ENCODE measurements at regions not wholly inside any gene's neighbourhood (a gene's known extent, or its start where the extent isn't known, plus 50 kb on each side); places are given as distances from the start of the nearest gene placed in this dataset.

- Mint-ChIP-seq H3K27ac (no peak overlapping the region), H3K4me3 (no peak overlapping the region), H3K36me3 (ENCODE audit: low read depth) (no peaks in the 10 kb centered on the region), H3K4me1 (no peaks in the 10 kb centered on the region), H3K27me3 (ENCODE audit: insufficient read depth, low read depth, poor library complexity) (peaks cover 4% of the 10 kb centered on the region), H3K9me3 (peaks cover 6% of the 10 kb centered on the region; the same call in 1 of the 3 replicates)
- Histone ChIP-seq H3K9me2 (ENCODE audit: insufficient read depth) (peaks cover 6% of the 10 kb centered on the region; the same call in 1 of the 2 replicates), H3K4me1 (ENCODE audit: insufficient read depth) (no peaks in the 10 kb centered on the region), H2AFZ (no peak overlapping the region), H3F3A (replicated peaks; ENCODE audit: low read depth) (no peaks in the 10 kb centered on the region), H3K4me2 (no peak overlapping the region), H3K4me3 (no peak overlapping the region), H3K27me3 (ENCODE audit: insufficient read depth) (no peaks in the 10 kb centered on the region), H3K27ac (ENCODE audit: low read depth) (no peak overlapping the region), H3K79me2 (replicated peaks; ENCODE audit: insufficient read depth) (no peaks in the 10 kb centered on the region), H4K20me1 (replicated peaks; ENCODE audit: insufficient read depth) (no peaks in the 10 kb centered on the region), H3K36me3 (ENCODE audit: insufficient read depth) (no peaks in the 10 kb centered on the region; the same call in 1 of the 2 replicates)
- ATAC-seq, result no peak
- no peak for DNase-seq (ENCODE audit: low spot score)
- TF ChIP-seq, protein P1, sequence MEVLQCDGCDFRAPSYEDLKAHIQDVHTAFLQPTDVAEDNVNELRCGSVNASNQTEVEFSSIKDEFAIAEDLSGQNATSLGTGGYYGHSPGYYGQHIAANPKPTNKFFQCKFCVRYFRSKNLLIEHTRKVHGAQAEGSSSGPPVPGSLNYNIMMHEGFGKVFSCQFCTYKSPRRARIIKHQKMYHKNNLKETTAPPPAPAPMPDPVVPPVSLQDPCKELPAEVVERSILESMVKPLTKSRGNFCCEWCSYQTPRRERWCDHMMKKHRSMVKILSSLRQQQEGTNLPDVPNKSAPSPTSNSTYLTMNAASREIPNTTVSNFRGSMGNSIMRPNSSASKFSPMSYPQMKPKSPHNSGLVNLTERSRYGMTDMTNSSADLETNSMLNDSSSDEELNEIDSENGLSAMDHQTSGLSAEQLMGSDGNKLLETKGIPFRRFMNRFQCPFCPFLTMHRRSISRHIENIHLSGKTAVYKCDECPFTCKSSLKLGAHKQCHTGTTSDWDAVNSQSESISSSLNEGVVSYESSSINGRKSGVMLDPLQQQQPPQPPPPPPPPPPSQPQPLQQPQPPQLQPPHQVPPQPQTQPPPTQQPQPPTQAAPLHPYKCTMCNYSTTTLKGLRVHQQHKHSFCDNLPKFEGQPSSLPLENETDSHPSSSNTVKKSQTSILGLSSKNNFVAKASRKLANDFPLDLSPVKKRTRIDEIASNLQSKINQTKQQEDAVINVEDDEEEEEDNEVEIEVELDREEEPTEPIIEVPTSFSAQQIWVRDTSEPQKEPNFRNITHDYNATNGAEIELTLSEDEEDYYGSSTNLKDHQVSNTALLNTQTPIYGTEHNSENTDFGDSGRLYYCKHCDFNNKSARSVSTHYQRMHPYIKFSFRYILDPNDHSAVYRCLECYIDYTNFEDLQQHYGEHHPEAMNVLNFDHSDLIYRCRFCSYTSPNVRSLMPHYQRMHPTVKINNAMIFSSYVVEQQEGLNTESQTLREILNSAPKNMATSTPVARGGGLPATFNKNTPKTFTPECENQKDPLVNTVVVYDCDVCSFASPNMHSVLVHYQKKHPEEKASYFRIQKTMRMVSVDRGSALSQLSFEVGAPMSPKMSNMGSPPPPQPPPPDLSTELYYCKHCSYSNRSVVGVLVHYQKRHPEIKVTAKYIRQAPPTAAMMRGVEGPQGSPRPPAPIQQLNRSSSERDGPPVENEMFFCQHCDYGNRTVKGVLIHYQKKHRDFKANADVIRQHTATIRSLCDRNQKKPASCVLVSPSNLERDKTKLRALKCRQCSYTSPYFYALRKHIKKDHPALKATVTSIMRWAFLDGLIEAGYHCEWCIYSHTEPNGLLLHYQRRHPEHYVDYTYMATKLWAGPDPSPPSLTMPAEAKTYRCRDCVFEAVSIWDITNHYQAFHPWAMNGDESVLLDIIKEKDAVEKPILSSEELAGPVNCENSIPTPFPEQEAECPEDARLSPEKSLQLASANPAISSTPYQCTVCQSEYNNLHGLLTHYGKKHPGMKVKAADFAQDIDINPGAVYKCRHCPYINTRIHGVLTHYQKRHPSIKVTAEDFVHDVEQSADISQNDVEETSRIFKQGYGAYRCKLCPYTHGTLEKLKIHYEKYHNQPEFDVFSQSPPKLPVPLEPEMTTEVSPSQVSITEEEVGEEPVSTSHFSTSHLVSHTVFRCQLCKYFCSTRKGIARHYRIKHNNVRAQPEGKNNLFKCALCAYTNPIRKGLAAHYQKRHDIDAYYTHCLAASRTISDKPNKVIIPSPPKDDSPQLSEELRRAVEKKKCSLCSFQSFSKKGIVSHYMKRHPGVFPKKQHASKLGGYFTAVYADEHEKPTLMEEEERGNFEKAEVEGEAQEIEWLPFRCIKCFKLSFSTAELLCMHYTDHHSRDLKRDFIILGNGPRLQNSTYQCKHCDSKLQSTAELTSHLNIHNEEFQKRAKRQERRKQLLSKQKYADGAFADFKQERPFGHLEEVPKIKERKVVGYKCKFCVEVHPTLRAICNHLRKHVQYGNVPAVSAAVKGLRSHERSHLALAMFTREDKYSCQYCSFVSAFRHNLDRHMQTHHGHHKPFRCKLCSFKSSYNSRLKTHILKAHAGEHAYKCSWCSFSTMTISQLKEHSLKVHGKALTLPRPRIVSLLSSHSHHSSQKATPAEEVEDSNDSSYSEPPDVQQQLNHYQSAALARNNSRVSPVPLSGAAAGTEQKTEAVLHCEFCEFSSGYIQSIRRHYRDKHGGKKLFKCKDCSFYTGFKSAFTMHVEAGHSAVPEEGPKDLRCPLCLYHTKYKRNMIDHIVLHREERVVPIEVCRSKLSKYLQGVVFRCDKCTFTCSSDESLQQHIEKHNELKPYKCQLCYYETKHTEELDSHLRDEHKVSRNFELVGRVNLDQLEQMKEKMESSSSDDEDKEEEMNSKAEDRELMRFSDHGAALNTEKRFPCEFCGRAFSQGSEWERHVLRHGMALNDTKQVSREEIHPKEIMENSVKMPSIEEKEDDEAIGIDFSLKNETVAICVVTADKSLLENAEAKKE (CRISPR knock-in tag; IDR thresholded peaks at IDR 0.05), result no peak
- no peak for TF ChIP-seq ZNF114 (CRISPR knock-in tag; IDR thresholded peaks at IDR 0.05)
- TF ChIP-seq STAT1 (IDR thresholded peaks at IDR 0.05; ENCODE audit: unreplicated experiment), result no peak
These were observed 93.8 kb downstream of the FAM174B start for GRCh38 chr15:92561754-92562153.

DNA sequence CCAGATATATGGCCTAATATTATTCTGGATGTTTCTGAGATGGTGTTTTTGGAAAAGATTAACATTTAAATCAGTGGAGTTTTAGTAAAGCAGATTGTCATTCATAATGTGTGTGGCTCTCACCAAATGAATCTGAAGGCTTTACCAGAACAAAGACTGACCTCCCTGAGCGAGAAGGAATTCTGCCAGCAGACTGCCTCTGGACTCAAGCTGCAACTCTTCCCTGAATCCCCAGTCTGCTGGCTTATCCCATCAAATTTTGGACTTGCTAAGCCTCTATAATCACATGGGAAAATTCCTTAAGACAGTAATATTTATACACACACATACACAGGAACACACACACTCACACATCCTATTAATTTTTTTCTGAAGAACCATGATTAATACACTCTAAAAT is 102.3 kb downstream of the FAM174B start:
- DNase-seq (ENCODE audit: low spot score) (no peak), ATAC-seq (no peak)
- Histone ChIP-seq H3K79me2 (replicated peaks; ENCODE audit: insufficient read depth) (no peaks in the 10 kb centered on the region), H3K4me2 (no peak overlapping the region), H3K9me2 (ENCODE audit: insufficient read depth) (no peaks in the 10 kb centered on the region; the same call in 1 of the 2 replicates), H3K36me3 (ENCODE audit: insufficient read depth) (no peaks in the 10 kb centered on the region), H3K27me3 (ENCODE audit: insufficient read depth) (no peaks in the 10 kb centered on the region), H4K20me1 (replicated peaks; ENCODE audit: insufficient read depth) (no peaks in the 10 kb centered on the region), H3K4me1 (ENCODE audit: insufficient read depth) (no peaks in the 10 kb centered on the region), H3F3A (replicated peaks; ENCODE audit: low read depth) (no peaks in the 10 kb centered on the region), H3K4me3 (no peak overlapping the region), H3K27ac (ENCODE audit: low read depth) (no peak overlapping the region), H2AFZ (no peak overlapping the region)
- H3K9me3 Mint-ChIP-seq, result peaks cover 6% of the 10 kb centered on the region; the same call in 1 of the 3 replicates
- H3K27me3 Mint-ChIP-seq (ENCODE audit: insufficient read depth, low read depth, poor library complexity), result no peaks in the 10 kb centered on the region
- no peaks in the 10 kb centered on the region for H3K36me3 Mint-ChIP-seq (ENCODE audit: low read depth)
- H3K4me3 Mint-ChIP-seq, result no peak overlapping the region
- no peaks in the 10 kb centered on the region for H3K4me1 Mint-ChIP-seq
- H3K27ac Mint-ChIP-seq, result no peak overlapping the region
- TF ChIP-seq ZNF331 (CRISPR knock-in tag; IDR thresholded peaks at IDR 0.05; ENCODE audit: low read depth) (no peak), NANOG (IDR thresholded peaks at IDR 0.05; ENCODE audit: borderline replicate concordance) (no peak), JUNB (IDR thresholded peaks at IDR 0.05; ENCODE audit: unreplicated experiment) (no peak), REST (IDR thresholded peaks at IDR 0.05; ENCODE audit: unreplicated experiment) (no peak), CREB1 (CRISPR knock-in tag; IDR thresholded peaks at IDR 0.05; ENCODE audit: low read depth) (no peak), ZNF114 (CRISPR knock-in tag; IDR thresholded peaks at IDR 0.05) (no peak)
- TF ChIP-seq, protein P2, sequence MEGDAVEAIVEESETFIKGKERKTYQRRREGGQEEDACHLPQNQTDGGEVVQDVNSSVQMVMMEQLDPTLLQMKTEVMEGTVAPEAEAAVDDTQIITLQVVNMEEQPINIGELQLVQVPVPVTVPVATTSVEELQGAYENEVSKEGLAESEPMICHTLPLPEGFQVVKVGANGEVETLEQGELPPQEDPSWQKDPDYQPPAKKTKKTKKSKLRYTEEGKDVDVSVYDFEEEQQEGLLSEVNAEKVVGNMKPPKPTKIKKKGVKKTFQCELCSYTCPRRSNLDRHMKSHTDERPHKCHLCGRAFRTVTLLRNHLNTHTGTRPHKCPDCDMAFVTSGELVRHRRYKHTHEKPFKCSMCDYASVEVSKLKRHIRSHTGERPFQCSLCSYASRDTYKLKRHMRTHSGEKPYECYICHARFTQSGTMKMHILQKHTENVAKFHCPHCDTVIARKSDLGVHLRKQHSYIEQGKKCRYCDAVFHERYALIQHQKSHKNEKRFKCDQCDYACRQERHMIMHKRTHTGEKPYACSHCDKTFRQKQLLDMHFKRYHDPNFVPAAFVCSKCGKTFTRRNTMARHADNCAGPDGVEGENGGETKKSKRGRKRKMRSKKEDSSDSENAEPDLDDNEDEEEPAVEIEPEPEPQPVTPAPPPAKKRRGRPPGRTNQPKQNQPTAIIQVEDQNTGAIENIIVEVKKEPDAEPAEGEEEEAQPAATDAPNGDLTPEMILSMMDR (conservative IDR thresholded peaks at IDR 0.05; ENCODE audit: low read depth in 2 of 2), result no peak
- TF ChIP-seq, protein P3, sequence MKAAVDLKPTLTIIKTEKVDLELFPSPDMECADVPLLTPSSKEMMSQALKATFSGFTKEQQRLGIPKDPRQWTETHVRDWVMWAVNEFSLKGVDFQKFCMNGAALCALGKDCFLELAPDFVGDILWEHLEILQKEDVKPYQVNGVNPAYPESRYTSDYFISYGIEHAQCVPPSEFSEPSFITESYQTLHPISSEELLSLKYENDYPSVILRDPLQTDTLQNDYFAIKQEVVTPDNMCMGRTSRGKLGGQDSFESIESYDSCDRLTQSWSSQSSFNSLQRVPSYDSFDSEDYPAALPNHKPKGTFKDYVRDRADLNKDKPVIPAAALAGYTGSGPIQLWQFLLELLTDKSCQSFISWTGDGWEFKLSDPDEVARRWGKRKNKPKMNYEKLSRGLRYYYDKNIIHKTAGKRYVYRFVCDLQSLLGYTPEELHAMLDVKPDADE (IDR thresholded peaks at IDR 0.05), result no peak
